ENCODE measurements at regions not wholly inside any gene's neighbourhood (a gene's known extent, or its start where the extent isn't known, plus 50 kb on each side); places are given as distances from the start of the nearest gene placed in this dataset.

GRCh38 chr10:117661316-117661715 lies 118.8 kb downstream of the EMX2 start:
- Histone ChIP-seq H2BK12ac (ENCODE audit: low read length in 2 of 2) (no peak overlapping the region), H2BK15ac (ENCODE audit: low read depth, poor library complexity, severe bottlenecking) (no peak overlapping the region), H3K4me2 (ENCODE audit: low read length, poor library complexity, severe bottlenecking) (no peak overlapping the region), H3K4me3 (ENCODE audit: insufficient read depth in 1 of 2, low read depth in 1 of 2, low read length in 2 of 2) (no peak overlapping the region), H3K27me3 (ENCODE audit: control insufficient read depth in 1 of 2, insufficient read depth in 1 of 2, low read length in 2 of 2) (peaks cover 0 to 3% of the 10 kb centered on the region in 2 experiments), H2AK5ac (ENCODE audit: low read length, severe bottlenecking) (no peak overlapping the region), H4K8ac (ENCODE audit: low read length) (no peak overlapping the region), H3K9ac (ENCODE audit: low read length) (no peak overlapping the region), H3K23ac (ENCODE audit: low read length in 2 of 2) (no peak overlapping the region), H2BK120ac (ENCODE audit: low read depth, low read length) (no peak overlapping the region), H3K4ac (ENCODE audit: low read depth in 1 of 2, low read length in 2 of 2) (no peak overlapping the region), H2BK5ac (ENCODE audit: low read depth, low read length, poor library complexity, severe bottlenecking) (no peak overlapping the region), H3K18ac (ENCODE audit: low read depth in 1 of 2, low read length in 2 of 2) (no peak overlapping the region), H2AFZ (ENCODE audit: low read depth, low read length) (no peak overlapping the region), H3K14ac (ENCODE audit: low read length in 2 of 2) (no peak overlapping the region), H3K27ac (ENCODE audit: low read length, poor library complexity, severe bottlenecking) (no peak overlapping the region), H3K36me3 (ENCODE audit: control insufficient read depth in 1 of 2, insufficient read depth in 2 of 2, low read depth in 1 of 2, low read length in 2 of 2) (no peaks in the 10 kb centered on the region), H3K79me1 (replicated peaks; ENCODE audit: low read length, poor library complexity, severe bottlenecking) (no peaks in the 10 kb centered on the region), H3K9me3 (ENCODE audit: control insufficient read depth, low read length) (no peaks in the 10 kb centered on the region), H4K91ac (ENCODE audit: low read length) (no peak overlapping the region), H3K4me1 (ENCODE audit: control insufficient read depth, insufficient read depth, low read depth, low read length) (no peaks in the 10 kb centered on the region)
- DNase-seq = no peak
- WGBS = 98% methylated on average over 2 of the region's 2 CpGs

DNA sequence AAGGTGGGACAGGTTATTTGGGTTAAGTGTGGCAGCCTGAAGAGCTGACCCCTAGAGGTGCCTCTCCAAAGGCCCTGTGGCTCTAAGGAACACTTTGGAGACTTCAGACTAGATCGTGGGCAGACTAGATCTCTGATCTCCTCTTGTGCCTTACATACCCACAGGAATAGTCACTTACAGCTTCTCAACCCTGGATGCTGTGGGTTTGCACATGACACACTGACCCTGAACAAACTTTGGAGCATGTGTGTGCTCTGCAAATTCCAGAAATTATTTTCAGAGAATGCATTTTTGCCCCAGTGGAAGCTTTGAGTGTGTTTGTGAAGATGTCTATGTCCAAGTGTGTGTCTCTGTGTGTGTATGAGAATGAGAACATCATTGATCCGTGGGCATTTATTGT lies 119.6 kb downstream of the EMX2 start:
- H4K8ac ChIP-seq (ENCODE audit: low read length) = no peak overlapping the region
- peak; percentile 26 for DNase-seq
- peak overlapping the region; percentile 7 for H3K9ac ChIP-seq (ENCODE audit: low read length)
- no peaks in the 10 kb centered on the region for H3K9me3 ChIP-seq (ENCODE audit: control insufficient read depth, low read length)
- H3K23ac ChIP-seq (ENCODE audit: low read length in 2 of 2) = no peak overlapping the region
- no peak overlapping the region for H2BK15ac ChIP-seq (ENCODE audit: low read depth, poor library complexity, severe bottlenecking)
- H3K27ac ChIP-seq (ENCODE audit: low read length, poor library complexity, severe bottlenecking) = no peak overlapping the region
- H2AFZ ChIP-seq (ENCODE audit: low read depth, low read length) = no peak overlapping the region
- no peak overlapping the region for H2BK5ac ChIP-seq (ENCODE audit: low read depth, low read length, poor library complexity, severe bottlenecking)
- no peak overlapping the region for H4K91ac ChIP-seq (ENCODE audit: low read length)
- H2AK5ac ChIP-seq (ENCODE audit: low read length, severe bottlenecking) = no peak overlapping the region
- H3K14ac ChIP-seq (ENCODE audit: low read length in 2 of 2) = no peak overlapping the region
- H3K79me1 ChIP-seq (replicated peaks; ENCODE audit: low read length, poor library complexity, severe bottlenecking) = no peaks in the 10 kb centered on the region
- WGBS = 58% methylated on average over 2 of the region's 2 CpGs
- H3K4me3 ChIP-seq (ENCODE audit: insufficient read depth in 1 of 2, low read depth in 1 of 2, low read length in 2 of 2) = no peak overlapping the region
- H3K4me2 ChIP-seq (ENCODE audit: low read length, poor library complexity, severe bottlenecking) = no peak overlapping the region
- H3K18ac ChIP-seq (ENCODE audit: low read depth in 1 of 2, low read length in 2 of 2) = no peak overlapping the region
- H3K27me3 ChIP-seq (ENCODE audit: control insufficient read depth in 1 of 2, insufficient read depth in 1 of 2, low read length in 2 of 2) = peaks cover 0 to 3% of the 10 kb centered on the region in 2 experiments
- no peak overlapping the region for H2BK120ac ChIP-seq (ENCODE audit: low read depth, low read length)
- H3K36me3 ChIP-seq (ENCODE audit: control insufficient read depth in 1 of 2, insufficient read depth in 2 of 2, low read depth in 1 of 2, low read length in 2 of 2) = no peaks in the 10 kb centered on the region
- no peak overlapping the region for H2BK12ac ChIP-seq (ENCODE audit: low read length in 2 of 2)
- H3K4ac ChIP-seq (ENCODE audit: low read depth in 1 of 2, low read length in 2 of 2) = no peak overlapping the region
- H3K4me1 ChIP-seq (ENCODE audit: control insufficient read depth, insufficient read depth, low read depth, low read length) = no peaks in the 10 kb centered on the region

DNA sequence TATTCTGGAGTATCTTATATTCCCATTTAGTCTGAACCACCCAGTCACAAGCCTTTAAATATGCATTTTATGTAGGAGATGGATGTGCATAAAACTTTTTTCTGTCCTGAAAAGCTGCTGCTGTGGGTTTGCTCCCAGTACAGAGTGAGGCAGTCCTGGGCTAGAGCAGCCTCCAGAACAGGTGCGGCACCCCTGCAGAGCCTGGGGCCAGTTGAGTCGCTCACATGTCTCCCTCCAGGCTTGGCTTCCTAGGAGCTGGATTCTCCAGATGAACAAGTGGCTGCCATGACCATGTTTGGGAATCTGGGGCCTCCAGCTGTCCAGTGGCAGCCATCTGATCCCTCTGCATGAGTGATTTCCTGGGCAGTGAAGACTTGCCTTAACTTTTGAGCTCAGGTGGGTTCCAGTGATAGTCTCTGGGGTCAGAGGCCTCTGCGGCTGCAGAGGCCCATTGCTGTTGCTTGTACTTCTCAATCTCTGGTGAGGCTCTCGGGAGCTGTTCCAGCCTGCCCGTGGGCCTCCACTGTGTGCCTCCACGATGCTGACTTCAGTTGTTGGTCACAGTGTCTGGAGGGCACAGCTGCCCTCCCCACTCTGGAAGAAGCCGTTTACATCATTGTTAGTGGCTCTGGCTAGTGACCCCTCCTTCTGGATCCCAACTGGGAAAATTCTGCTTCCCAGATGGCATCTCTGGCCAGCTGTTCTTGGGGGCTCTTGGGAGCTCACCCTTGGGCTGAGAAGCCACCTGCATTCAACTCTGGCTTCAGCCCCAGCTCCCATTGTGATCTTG lies 120.4 kb downstream of the EMX2 start:
- Histone ChIP-seq H3K9me3 (ENCODE audit: control insufficient read depth, low read length) (no peaks in the 10 kb centered on the region), H3K27ac (ENCODE audit: low read length, poor library complexity, severe bottlenecking) (no peak overlapping the region), H2AK5ac (ENCODE audit: low read length, severe bottlenecking) (no peak overlapping the region), H4K8ac (ENCODE audit: low read length) (no peak overlapping the region), H3K4me3 (ENCODE audit: insufficient read depth in 1 of 2, low read depth in 1 of 2, low read length in 2 of 2) (no peak overlapping the region), H3K14ac (ENCODE audit: low read length in 2 of 2) (no peak overlapping the region), H3K18ac (ENCODE audit: low read depth in 1 of 2, low read length in 2 of 2) (no peak overlapping the region), H3K9ac (ENCODE audit: low read length) (peak overlapping the region; percentile 78), H3K23ac (ENCODE audit: low read length in 2 of 2) (no peak overlapping the region), H3K36me3 (ENCODE audit: control insufficient read depth in 1 of 2, insufficient read depth in 2 of 2, low read depth in 1 of 2, low read length in 2 of 2) (no peaks in the 10 kb centered on the region), H4K91ac (ENCODE audit: low read length) (no peak overlapping the region), H2BK5ac (ENCODE audit: low read depth, low read length, poor library complexity, severe bottlenecking) (no peak overlapping the region), H3K4me1 (ENCODE audit: control insufficient read depth, insufficient read depth, low read depth, low read length) (no peaks in the 10 kb centered on the region), H2AFZ (ENCODE audit: low read depth, low read length) (no peak overlapping the region), H3K27me3 (ENCODE audit: control insufficient read depth in 1 of 2, insufficient read depth in 1 of 2, low read length in 2 of 2) (peaks cover 0 to 3% of the 10 kb centered on the region in 2 experiments), H2BK120ac (ENCODE audit: low read depth, low read length) (no peak overlapping the region), H3K4me2 (ENCODE audit: low read length, poor library complexity, severe bottlenecking) (no peak overlapping the region), H3K79me1 (replicated peaks; ENCODE audit: low read length, poor library complexity, severe bottlenecking) (no peaks in the 10 kb centered on the region), H3K4ac (ENCODE audit: low read depth in 1 of 2, low read length in 2 of 2) (no peak overlapping the region), H2BK15ac (ENCODE audit: low read depth, poor library complexity, severe bottlenecking) (no peak overlapping the region), H2BK12ac (ENCODE audit: low read length in 2 of 2) (no peak overlapping the region)
- DNase-seq = peak; percentile 28
- 84% methylated on average over 7 of the region's 7 CpGs for WGBS

DNA sequence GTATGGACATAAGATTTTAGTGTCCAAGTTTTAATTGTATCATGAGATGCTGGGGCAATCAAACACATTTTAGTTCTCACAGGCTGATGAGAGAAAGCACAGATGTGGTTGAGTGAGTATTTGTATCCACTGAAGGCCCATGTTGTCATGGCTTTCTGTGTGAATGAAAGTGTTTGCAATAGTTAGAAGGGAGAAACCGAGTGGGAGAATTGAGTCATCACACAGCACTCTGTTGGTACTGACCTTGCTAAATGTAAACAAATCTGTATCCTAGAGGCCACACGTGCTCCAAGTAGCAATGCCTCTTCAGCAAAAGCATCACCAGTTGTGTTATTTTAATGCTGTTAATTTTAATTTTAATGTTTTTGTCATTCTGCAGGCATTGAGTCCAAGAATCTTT lies 121.2 kb downstream of the EMX2 start:
- H3K4ac ChIP-seq (ENCODE audit: low read depth in 1 of 2, low read length in 2 of 2) = no peak overlapping the region
- no peak overlapping the region for H3K4me3 ChIP-seq (ENCODE audit: insufficient read depth in 1 of 2, low read depth in 1 of 2, low read length in 2 of 2)
- WGBS = 0% methylated on average over 1 of the region's 2 CpGs
- no peak overlapping the region for H2AFZ ChIP-seq (ENCODE audit: low read depth, low read length)
- H3K27me3 ChIP-seq (ENCODE audit: control insufficient read depth in 1 of 2, insufficient read depth in 1 of 2, low read length in 2 of 2) = peaks cover 0 to 3% of the 10 kb centered on the region in 2 experiments
- H4K91ac ChIP-seq (ENCODE audit: low read length) = no peak overlapping the region
- no peaks in the 10 kb centered on the region for H3K79me1 ChIP-seq (replicated peaks; ENCODE audit: low read length, poor library complexity, severe bottlenecking)
- no peaks in the 10 kb centered on the region for H3K4me1 ChIP-seq (ENCODE audit: control insufficient read depth, insufficient read depth, low read depth, low read length)
- no peak overlapping the region for H4K8ac ChIP-seq (ENCODE audit: low read length)
- no peak overlapping the region for H2BK12ac ChIP-seq (ENCODE audit: low read length in 2 of 2)
- no peak overlapping the region for H2BK15ac ChIP-seq (ENCODE audit: low read depth, poor library complexity, severe bottlenecking)
- H3K36me3 ChIP-seq (ENCODE audit: control insufficient read depth in 1 of 2, insufficient read depth in 2 of 2, low read depth in 1 of 2, low read length in 2 of 2) = no peaks in the 10 kb centered on the region
- H2BK120ac ChIP-seq (ENCODE audit: low read depth, low read length) = no peak overlapping the region
- H3K9ac ChIP-seq (ENCODE audit: low read length) = peak overlapping the region; percentile 78
- H3K14ac ChIP-seq (ENCODE audit: low read length in 2 of 2) = no peak overlapping the region
- peak; percentile 94 for DNase-seq
- no peak overlapping the region for H3K18ac ChIP-seq (ENCODE audit: low read depth in 1 of 2, low read length in 2 of 2)
- no peak overlapping the region for H3K27ac ChIP-seq (ENCODE audit: low read length, poor library complexity, severe bottlenecking)
- no peak overlapping the region for H2AK5ac ChIP-seq (ENCODE audit: low read length, severe bottlenecking)
- no peaks in the 10 kb centered on the region for H3K9me3 ChIP-seq (ENCODE audit: control insufficient read depth, low read length)
- no peak overlapping the region for H3K23ac ChIP-seq (ENCODE audit: low read length in 2 of 2)
- H3K4me2 ChIP-seq (ENCODE audit: low read length, poor library complexity, severe bottlenecking) = no peak overlapping the region
- H2BK5ac ChIP-seq (ENCODE audit: low read depth, low read length, poor library complexity, severe bottlenecking) = no peak overlapping the region
